ENCODE measurements at regions not wholly inside any gene's neighbourhood (a gene's known extent, or its start where the extent isn't known, plus 50 kb on each side); places are given as distances from the start of the nearest gene placed in this dataset.

DNA sequence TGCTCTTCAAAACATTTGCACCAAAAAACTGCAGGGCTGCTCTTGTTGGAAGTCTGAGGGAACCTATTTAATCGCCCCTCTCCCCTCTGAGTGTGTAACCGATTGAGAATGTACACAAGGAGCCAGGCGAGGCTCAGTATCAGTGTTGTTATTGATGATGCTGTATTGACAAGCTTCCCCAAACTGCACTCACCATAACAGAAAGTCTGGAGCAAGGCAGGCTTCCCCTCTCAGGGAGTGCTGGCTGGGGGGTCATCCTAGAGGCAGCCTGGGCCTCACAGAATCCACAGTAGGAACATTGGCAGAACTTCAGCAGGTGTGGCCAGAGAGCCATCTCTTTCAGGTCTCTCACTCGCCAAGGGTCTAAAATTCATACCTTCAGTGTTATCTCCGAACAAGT is 58.1 kb upstream of the TUNAR start:
- Mint-ChIP-seq H3K27me3 (ENCODE audit: low read depth in 3 of 3) (peaks cover 7 to 24% (median 9%) of the 10 kb centered on the region in 3 donors), H3K4me1 (no peaks in the 10 kb centered on the region), H3K9me3 (peaks cover 0 to 2% (median 0%) of the 10 kb centered on the region in 6 donors), H3K4me3 (no peak overlapping the region), H3K27ac (no peak overlapping the region), H3K36me3 (no peaks in the 10 kb centered on the region)
- DNase-seq = no peak

DNA sequence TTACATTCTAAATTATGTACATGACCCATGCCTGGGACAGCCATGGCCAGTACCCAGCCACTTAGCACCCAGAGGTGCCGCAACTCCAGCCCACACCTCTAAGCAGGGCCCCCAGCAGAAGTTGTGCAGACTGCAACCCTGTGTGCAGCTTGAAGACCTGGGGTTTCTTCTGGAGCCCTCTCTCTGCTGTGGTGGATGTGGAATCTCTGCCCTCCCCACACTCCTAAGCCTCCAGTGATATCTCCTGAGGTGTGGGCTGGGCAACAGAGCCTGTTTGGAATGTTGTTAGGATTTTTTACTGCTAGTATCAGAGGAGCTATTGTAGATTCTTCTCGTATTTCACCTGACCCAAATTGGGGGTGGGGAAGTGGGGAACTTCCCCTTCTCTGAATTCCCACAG is 59.4 kb upstream of the TUNAR start:
- Mint-ChIP-seq H3K9me3 (peaks cover 0 to 2% (median 0%) of the 10 kb centered on the region in 6 donors), H3K4me3 (no peak overlapping the region), H3K27ac (no peak overlapping the region), H3K36me3 (no peaks in the 10 kb centered on the region), H3K27me3 (ENCODE audit: low read depth in 3 of 3) (peaks cover 3 to 20% (median 9%) of the 10 kb centered on the region in 3 donors), H3K4me1 (no peaks in the 10 kb centered on the region)
- DNase-seq = no peak

DNA sequence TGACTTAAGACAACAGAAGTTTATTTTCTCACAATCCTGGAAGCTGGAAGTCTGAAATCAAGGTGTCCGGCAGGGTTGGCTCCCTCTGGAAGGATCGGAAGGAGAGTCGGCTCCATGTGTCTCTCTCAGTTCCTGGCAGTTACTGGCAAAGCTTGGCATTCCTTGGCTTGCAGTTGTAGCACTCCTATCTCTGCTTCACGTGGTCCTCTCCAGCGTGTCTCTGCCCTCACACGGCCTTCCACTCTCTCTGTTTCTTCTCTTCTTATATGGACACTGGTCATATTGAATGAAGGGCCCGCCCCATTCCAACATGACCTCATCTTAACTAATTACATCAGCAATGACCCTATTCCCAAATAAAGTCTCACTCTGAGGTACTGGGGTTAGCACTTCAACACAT is 60.1 kb upstream of the TUNAR start:
- Mint-ChIP-seq H3K27ac (no peak overlapping the region), H3K9me3 (peaks cover 0 to 2% (median 0%) of the 10 kb centered on the region in 6 donors), H3K36me3 (no peaks in the 10 kb centered on the region), H3K4me1 (no peaks in the 10 kb centered on the region), H3K27me3 (ENCODE audit: low read depth in 3 of 3) (peaks cover 3 to 18% (median 9%) of the 10 kb centered on the region in 3 donors), H3K4me3 (no peak overlapping the region)
- no peak for DNase-seq

DNA sequence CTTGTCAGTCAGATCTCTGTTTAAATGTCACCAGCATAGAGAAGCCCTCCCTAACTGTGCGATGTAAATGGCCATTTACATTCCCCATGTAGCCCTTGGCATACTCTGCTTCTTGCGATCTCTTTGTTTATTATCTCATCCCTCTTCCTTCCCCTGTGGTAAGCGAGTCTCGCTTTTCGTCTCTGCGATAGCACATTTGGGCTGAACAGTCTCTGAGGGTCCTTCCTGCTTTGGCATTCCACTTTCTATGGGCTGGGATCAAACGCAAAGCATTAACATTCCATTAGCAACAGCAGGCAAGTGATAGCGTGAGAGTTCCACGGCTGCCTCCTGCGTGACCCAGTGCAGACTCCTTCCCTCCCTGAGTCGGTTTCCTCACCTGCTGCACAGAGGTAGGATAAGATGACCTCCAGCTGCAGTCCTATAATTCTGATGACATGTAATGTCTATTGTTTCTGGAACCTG is 61.4 kb upstream of the TUNAR start:
- DNase-seq = no peak

DNA sequence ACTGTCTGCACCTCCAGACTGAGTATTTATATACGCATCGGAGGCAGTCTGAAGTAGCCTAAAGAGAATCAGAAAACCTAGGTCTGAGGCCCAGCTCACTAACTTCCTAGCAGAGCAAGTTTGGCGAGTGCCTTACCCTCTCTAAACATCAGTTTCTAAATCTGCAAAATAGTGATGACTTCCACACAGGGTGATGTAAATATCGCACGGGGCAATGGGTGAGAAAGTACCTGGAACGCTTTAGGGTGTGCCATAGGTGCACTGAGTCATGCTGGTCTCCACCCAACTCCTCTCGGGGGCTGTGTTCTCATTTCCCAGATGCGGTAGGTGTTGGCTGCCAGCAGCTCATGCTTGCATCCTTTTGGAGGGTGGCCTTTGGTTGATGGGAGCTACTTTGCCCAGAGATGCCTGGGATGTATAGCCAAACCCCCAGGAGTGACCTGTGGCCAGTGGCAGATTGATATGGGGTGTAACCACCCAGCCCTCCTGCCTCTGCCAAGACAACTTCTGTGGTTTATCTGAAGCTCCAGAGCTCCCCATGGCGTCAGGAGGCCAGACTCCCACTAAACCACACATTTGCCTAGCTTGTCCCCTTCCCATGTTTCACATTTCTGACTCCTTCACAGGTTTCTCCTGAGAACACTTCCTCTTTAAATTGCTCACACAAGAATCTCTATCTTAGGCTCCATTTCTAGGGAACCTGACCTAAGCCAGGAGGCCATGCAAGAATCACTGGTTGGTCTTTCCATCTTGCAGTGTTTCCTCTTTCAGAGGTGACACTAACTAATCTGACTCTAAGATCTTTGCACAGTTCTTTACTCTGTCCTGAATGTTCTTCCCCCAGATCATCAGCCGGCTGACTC is 62.0 kb upstream of the TUNAR start:
- Mint-ChIP-seq H3K27me3 (ENCODE audit: low read depth in 3 of 3) (peaks cover 1 to 5% (median 3%) of the 10 kb centered on the region in 3 donors), H3K36me3 (no peaks in the 10 kb centered on the region), H3K4me1 (no peaks in the 10 kb centered on the region), H3K27ac (no peak overlapping the region), H3K4me3 (no peak overlapping the region), H3K9me3 (peaks cover 0 to 4% (median 0%) of the 10 kb centered on the region in 6 donors)
- no peak for DNase-seq

More for the DNA sequence above, 61.4 kb upstream of the TUNAR start:
- no peak overlapping the region for H3K4me3 Mint-ChIP-seq
- H3K9me3 Mint-ChIP-seq = peaks cover 0 to 4% (median 0%) of the 10 kb centered on the region in 6 donors
- H3K27me3 Mint-ChIP-seq (ENCODE audit: low read depth in 3 of 3) = peaks cover 3 to 9% (median 5%) of the 10 kb centered on the region in 3 donors
- H3K4me1 Mint-ChIP-seq = no peaks in the 10 kb centered on the region
- H3K27ac Mint-ChIP-seq = no peak overlapping the region
- no peaks in the 10 kb centered on the region for H3K36me3 Mint-ChIP-seq

DNA sequence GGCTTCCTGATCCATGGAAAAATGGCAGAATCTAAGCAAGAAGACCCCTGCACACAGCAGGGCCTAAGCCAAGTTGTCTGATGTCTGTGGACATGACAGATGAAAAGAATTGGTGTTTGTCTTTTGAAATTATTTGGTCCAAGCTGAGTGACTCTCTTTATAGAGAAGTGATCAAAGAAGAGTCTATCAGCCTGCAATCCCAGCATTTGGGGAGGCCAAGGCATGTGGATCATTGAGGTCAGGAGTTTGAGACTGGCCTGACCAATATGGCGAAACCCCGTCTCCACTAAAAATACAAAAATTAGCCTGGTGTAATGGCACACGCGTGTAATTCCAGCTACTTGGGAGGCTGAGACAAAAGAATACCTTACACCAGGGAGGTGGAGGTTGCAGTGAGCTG is 64.8 kb upstream of the TUNAR start:
- no peaks in the 10 kb centered on the region for H3K4me1 Mint-ChIP-seq
- H3K9me3 Mint-ChIP-seq = peaks cover 3 to 13% (median 5%) of the 10 kb centered on the region in 6 donors
- DNase-seq = no peak
- peaks cover 1 to 10% (median 3%) of the 10 kb centered on the region in 3 donors for H3K27me3 Mint-ChIP-seq (ENCODE audit: low read depth in 3 of 3)
- H3K36me3 Mint-ChIP-seq = peaks cover 0 to 5% (median 0%) of the 10 kb centered on the region in 3 donors
- no peak overlapping the region for H3K4me3 Mint-ChIP-seq
- no peak overlapping the region for H3K27ac Mint-ChIP-seq

DNA sequence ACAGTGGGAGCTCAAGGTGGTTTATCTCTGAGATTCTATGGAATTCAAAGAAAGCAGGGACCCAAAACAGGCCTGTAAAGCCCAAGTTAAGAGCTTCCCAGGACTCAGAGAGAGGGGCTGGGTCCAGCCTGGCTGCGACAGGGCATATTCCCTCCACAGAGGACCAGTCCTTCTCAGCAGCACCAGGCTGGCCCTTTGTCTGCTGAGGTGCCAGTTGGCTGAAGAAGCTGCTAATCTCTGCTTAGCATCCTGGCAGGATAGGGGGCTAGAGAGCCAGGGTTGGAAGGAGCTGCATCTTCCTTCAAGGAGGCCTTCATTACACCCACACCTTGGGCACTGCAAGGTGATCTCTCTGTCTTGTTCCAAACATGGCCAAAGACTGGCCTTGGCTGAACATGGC is 68.3 kb upstream of the TUNAR start:
- H3K36me3 Mint-ChIP-seq = peaks cover 0 to 5% (median 3%) of the 10 kb centered on the region in 3 donors

DNA sequence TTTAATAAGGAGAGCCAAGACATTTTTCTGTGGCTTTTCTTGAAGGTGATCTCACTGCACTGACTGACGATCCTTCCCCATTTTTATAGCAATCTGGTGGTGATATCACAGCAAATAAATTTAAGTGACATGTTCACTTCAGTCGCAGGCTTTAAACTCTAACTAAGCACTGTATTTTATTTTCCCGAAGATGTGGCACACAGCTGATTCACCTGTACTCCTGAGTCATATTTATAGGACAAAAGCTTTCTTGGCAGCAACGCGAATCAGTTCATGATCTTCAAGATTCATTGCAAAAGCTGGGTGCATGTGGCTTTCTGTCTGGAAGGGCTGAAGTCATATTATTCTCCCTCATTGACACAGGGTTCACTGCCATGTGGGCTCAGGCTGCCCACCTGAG is 79.8 kb upstream of the TUNAR start:
- H3K4me3 Mint-ChIP-seq = no peak overlapping the region
- no peak for DNase-seq
- H3K4me1 Mint-ChIP-seq = no peaks in the 10 kb centered on the region
- H3K27me3 Mint-ChIP-seq (ENCODE audit: low read depth in 3 of 3) = peaks cover 5 to 12% (median 7%) of the 10 kb centered on the region in 3 donors
- peaks cover 0 to 3% (median 0%) of the 10 kb centered on the region in 6 donors for H3K9me3 Mint-ChIP-seq
- H3K36me3 Mint-ChIP-seq = no peaks in the 10 kb centered on the region
- no peak overlapping the region for H3K27ac Mint-ChIP-seq

More for the DNA sequence above, 68.3 kb upstream of the TUNAR start:
- DNase-seq = no peak
- Mint-ChIP-seq H3K4me3 (no peak overlapping the region), H3K4me1 (no peaks in the 10 kb centered on the region), H3K27ac (no peak overlapping the region), H3K27me3 (ENCODE audit: low read depth in 3 of 3) (peaks cover 5 to 6% (median 5%) of the 10 kb centered on the region in 3 donors), H3K9me3 (peaks cover 7 to 36% (median 11%) of the 10 kb centered on the region in 6 donors)

DNA sequence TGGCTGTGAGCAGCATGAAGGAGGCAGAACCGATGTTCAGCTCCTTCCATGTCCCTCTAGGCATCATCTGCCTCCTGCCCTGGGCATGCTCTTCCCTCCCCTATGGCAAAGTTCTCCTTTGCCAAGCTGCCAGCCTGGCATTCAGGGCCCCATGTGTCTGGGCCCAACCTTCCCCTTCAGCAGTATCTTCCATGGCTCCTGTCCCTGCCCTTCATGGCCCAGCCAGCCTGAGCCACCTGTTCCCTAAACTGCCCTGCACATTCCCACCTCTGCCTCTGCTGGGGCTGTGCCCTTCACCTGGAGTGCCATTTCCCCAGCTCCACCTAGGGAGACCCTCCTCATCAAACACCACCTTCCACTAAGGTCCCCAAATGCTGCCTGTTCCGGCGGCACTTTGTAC is 74.0 kb upstream of the TCL1A start:
- Mint-ChIP-seq H3K4me1 (no peaks in the 10 kb centered on the region), H3K27ac (no peak overlapping the region), H3K9me3 (peaks cover 0 to 3% (median 0%) of the 10 kb centered on the region in 6 donors), H3K27me3 (ENCODE audit: low read depth in 3 of 3) (peaks cover 3 to 9% (median 6%) of the 10 kb centered on the region in 3 donors), H3K36me3 (no peaks in the 10 kb centered on the region), H3K4me3 (no peak overlapping the region)
- no peak for DNase-seq

DNA sequence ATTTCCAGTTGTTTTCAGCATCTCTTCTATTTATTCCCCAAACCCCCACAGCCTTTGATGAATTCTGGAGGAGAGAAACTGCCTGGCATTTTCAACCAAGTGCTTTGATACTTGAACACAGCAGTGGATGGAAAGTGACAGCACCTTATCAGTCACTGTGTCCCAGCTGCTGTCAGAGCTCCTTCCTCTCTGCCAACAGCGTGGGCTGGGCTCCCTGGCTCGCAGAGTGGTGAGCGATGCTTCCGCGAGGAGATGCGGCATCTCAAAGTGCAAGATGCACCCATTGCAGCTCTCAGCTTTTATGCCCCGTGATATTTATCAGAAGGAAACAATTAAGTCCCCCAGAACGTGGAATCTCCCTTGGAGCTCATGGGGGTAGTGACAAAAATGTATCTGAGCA is 72.6 kb upstream of the TCL1A start:
- Mint-ChIP-seq H3K4me3 (no peak overlapping the region), H3K4me1 (no peaks in the 10 kb centered on the region), H3K36me3 (no peaks in the 10 kb centered on the region), H3K27me3 (ENCODE audit: low read depth in 3 of 3) (peaks cover 4 to 11% (median 6%) of the 10 kb centered on the region in 3 donors), H3K27ac (no peak overlapping the region), H3K9me3 (peaks cover 0 to 3% (median 0%) of the 10 kb centered on the region in 6 donors)
- no peak for DNase-seq

DNA sequence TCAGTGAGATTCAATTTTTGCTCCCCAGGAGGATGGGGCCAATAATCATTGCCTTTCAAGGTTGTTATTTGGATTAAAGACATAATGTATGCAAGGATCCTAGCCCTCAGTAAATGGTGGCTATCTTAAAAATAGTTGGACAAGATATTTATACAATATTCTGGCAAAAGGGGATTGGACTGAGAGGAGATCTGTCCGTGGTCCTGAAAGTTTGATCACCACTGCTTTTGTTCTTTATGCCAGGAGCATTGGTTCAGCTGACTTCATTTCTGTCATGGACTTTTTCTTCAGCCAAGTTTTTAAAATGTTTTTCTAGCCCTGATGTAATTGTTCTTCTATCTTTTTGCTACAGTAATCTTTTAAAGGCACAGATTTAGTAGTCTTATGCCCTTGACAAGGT is 70.2 kb upstream of the TCL1A start:
- no peak for DNase-seq
- Mint-ChIP-seq H3K4me1 (no peaks in the 10 kb centered on the region), H3K27me3 (ENCODE audit: low read depth in 3 of 3) (peaks cover 2 to 6% (median 5%) of the 10 kb centered on the region in 3 donors)

DNA sequence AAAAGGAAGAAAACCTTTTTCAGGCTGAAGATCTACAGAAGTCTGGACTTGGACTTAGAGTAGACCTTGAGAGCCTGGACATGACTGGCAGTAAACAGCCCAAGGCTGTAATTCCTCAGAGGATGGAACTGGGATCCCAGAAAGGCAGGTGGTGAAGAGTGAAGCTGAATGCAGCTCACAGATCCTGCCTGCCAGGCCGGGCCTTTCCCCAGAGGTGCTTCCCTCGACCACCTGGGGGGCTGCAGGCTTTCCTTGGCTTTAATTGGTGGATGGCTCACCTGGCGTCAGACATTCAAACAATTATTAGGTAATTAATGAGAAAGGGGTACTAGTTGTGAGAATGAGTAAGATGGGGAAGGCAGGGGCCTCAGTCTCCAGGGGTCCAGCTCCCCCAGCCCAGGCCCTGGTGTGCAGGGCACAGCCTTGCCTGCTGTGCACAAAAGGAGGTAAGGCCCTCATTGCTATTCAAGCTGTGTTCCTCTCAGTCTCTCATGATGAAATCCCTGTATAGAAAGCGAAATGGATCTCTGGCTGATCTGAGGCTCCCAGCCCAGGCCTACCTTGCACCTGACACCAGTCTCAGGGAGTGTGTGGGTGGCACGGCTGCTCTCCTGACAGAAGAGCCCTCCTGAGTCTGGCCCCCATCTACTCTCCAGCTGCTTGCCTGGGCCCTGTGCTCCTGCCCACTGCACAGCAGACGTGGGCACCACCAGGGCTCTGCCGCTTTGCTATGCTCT is 63.0 kb upstream of the TCL1A start:
- DNase-seq = no peak
- H3K9me3 Mint-ChIP-seq = peaks cover 0 to 2% (median 0%) of the 10 kb centered on the region in 6 donors
- peaks cover 0 to 4% (median 2%) of the 10 kb centered on the region in 3 donors for H3K27me3 Mint-ChIP-seq (ENCODE audit: low read depth in 3 of 3)
- no peak overlapping the region for H3K4me3 Mint-ChIP-seq
- H3K4me1 Mint-ChIP-seq = no peaks in the 10 kb centered on the region
- no peaks in the 10 kb centered on the region for H3K36me3 Mint-ChIP-seq
- H3K27ac Mint-ChIP-seq = no peak overlapping the region

More for the DNA sequence above, 70.2 kb upstream of the TCL1A start:
- Mint-ChIP-seq H3K27ac (no peak overlapping the region), H3K9me3 (peaks cover 0 to 3% (median 0%) of the 10 kb centered on the region in 6 donors), H3K36me3 (no peaks in the 10 kb centered on the region), H3K4me3 (no peak overlapping the region)

DNA sequence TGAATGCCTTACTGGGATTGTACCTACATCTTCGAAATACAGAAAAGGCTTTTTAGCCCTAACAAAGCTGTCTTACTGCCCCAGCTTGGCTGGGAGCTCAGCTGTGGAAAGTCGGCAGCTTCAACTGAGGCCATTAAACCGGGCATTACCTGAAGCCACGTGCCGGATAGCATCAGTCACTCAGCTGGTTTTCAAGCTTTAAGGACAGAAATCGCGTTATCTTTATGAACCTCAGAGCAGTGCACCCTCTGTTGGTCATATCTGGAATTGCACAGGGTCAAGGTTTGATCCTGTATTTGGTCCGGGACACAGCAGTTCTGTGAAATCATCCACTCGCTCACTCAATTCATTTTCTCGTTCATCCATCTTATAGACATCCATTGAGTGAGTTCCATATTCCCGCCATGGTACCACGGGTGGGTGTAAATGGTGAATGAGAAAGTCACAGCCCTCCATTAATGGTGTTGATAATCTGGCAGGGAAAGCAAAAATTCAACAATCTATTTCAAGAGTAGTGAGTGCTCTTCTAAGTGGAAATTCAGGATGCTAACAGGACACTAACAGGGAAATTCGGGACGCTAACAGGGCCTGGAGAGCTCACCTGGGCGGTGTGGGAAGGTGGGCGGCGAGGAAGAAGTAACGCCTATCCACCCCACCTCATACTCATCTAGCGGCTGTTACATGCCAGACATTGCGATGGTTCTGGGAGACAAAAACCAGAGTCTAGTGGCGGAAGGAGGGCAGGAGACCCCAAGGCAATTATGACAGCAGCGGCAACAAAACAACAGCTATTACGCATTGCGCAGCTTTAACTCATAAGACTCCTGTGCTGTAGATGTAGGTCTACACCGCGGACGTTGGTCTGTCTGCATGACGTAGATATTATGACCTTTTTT is 60.6 kb upstream of the TCL1A start:
- H3K9me3 Mint-ChIP-seq = peaks cover 0 to 2% (median 0%) of the 10 kb centered on the region in 6 donors
- peaks cover 0 to 6% (median 2%) of the 10 kb centered on the region in 3 donors for H3K27me3 Mint-ChIP-seq (ENCODE audit: low read depth in 3 of 3)
- H3K27ac Mint-ChIP-seq = no peak overlapping the region
- H3K4me1 Mint-ChIP-seq = no peaks in the 10 kb centered on the region
- peak in 2 of 3 donors; percentile 8 to 19 for DNase-seq
- H3K36me3 Mint-ChIP-seq = no peaks in the 10 kb centered on the region
- no peak overlapping the region for H3K4me3 Mint-ChIP-seq

Data from immature natural killer cell (primary cell).